ENCODE measurements at regions not wholly inside any gene's neighbourhood (a gene's known extent, or its start where the extent isn't known, plus 50 kb on each side); places are given as distances from the start of the nearest gene placed in this dataset.

DNA sequence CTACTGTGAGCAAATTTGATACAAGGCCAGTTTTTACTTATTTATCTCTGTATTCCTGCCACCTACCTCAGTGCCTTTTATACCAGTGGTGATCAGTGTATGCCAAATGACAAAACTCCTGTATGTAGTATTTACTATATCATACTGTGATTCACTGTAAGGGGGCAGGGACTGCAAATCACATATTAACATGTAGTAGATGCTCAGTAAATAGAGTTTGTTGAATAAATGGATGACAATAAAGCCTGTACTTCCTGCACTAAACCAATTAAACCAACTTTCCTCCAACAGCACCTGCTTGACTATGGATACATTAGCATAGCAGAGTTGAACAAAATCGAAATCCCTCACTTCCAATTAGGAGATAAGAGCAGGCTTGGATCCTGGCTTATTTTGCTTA is 73.3 kb upstream of the C1orf87 start:
- TF ChIP-seq CTCF (IDR thresholded peaks at IDR 0.05; ENCODE audit: low read depth, low read length, poor library complexity, severe bottlenecking) (no peak), EZH2phosphoT487 (IDR thresholded peaks at IDR 0.05; ENCODE audit: borderline replicate concordance, low read length) (no peak)

Data from DOHH2 (cell line).